ENCODE measurements at regions not wholly inside any gene's neighbourhood (a gene's known extent, or its start where the extent isn't known, plus 50 kb on each side); places are given as distances from the start of the nearest gene placed in this dataset.

GRCh38 chr1:157233131-157233530 lies 94.9 kb upstream of the ETV3 start:
- Histone ChIP-seq H3K9ac (no peak overlapping the region), H3F3A (ENCODE audit: insufficient read depth) (no peaks in the 10 kb centered on the region), H3K4me3 (no peak overlapping the region), H3K79me2 (ENCODE audit: insufficient read depth) (no peaks in the 10 kb centered on the region), H3K27me3 (replicated peaks; ENCODE audit: insufficient read depth) (no peaks in the 10 kb centered on the region), H4K20me1 (ENCODE audit: insufficient read depth) (no peaks in the 10 kb centered on the region), H3K4me2 (ENCODE audit: unreplicated experiment) (no peak overlapping the region), H3K9me2 (ENCODE audit: insufficient read depth) (no peaks in the 10 kb centered on the region), H2AFZ (no peak overlapping the region), H3K4me1 (ENCODE audit: insufficient read depth) (no peaks in the 10 kb centered on the region), H3K36me3 (ENCODE audit: low read depth) (no peaks in the 10 kb centered on the region), H3K9me3 (ENCODE audit: low read depth) (no peaks in the 10 kb centered on the region), H3K27ac (no peak overlapping the region)
- WGBS, 2 experiments (ENCODE audit: low coverage in 1 of 2, low lambda C conversion rate in 2 of 2, missing lambda C conversion rate in 2 of 2) = 3 to 10% methylated on average over 1 of the region's 1 CpG
- no peak for TF ChIP-seq EZH2 (IDR thresholded peaks at IDR 0.05; ENCODE audit: insufficient read depth, poor library complexity, severe bottlenecking)
- TF ChIP-seq EZH2phosphoT487 (IDR thresholded peaks at IDR 0.05; ENCODE audit: insufficient read depth, low read depth) = no peak
- in situ Hi-C loops (cut with MboI) = no loop called here
- no peak for DNase-seq

- H3K36me3 ChIP-seq (ENCODE audit: low read depth) = no peaks in the 10 kb centered on the region
- in situ Hi-C loops (cut with MboI) = no loop called here
- TF ChIP-seq EZH2phosphoT487 (IDR thresholded peaks at IDR 0.05; ENCODE audit: insufficient read depth, low read depth) = no peak
- TF ChIP-seq EZH2 (IDR thresholded peaks at IDR 0.05; ENCODE audit: insufficient read depth, poor library complexity, severe bottlenecking) = no peak
- H3K4me3 ChIP-seq = no peak overlapping the region
- 10 to 13% methylated on average over 4 of the region's 4 CpGs for WGBS, 2 experiments (ENCODE audit: low coverage in 1 of 2, low lambda C conversion rate in 2 of 2, missing lambda C conversion rate in 2 of 2)
- no peak overlapping the region for H2AFZ ChIP-seq
- H3K27me3 ChIP-seq (replicated peaks; ENCODE audit: insufficient read depth) = no peaks in the 10 kb centered on the region
- H3K4me1 ChIP-seq (ENCODE audit: insufficient read depth) = no peaks in the 10 kb centered on the region
- H3K27ac ChIP-seq = no peak overlapping the region
- no peaks in the 10 kb centered on the region for H4K20me1 ChIP-seq (ENCODE audit: insufficient read depth)
- no peak for DNase-seq
- H3K9ac ChIP-seq = no peak overlapping the region
- H3F3A ChIP-seq (ENCODE audit: insufficient read depth) = no peaks in the 10 kb centered on the region
- no peaks in the 10 kb centered on the region for H3K9me2 ChIP-seq (ENCODE audit: insufficient read depth)
- no peaks in the 10 kb centered on the region for H3K9me3 ChIP-seq (ENCODE audit: low read depth)
- H3K4me2 ChIP-seq (ENCODE audit: unreplicated experiment) = no peak overlapping the region
- no peaks in the 10 kb centered on the region for H3K79me2 ChIP-seq (ENCODE audit: insufficient read depth)
Observed at GRCh38 chr1:157231846-157232525, 93.8 kb upstream of the ETV3 start.

- no peaks in the 10 kb centered on the region for H3K4me1 ChIP-seq (ENCODE audit: insufficient read depth)
- in situ Hi-C loops (cut with MboI) = no loop called here
Observed at GRCh38 chr1:157230500-157230899, 92.3 kb upstream of the ETV3 start.

GRCh38 chr1:157227700-157228099 lies 89.5 kb upstream of the ETV3 start:
- H2AFZ ChIP-seq = no peak overlapping the region
- H3K4me3 ChIP-seq = no peak overlapping the region
- no peaks in the 10 kb centered on the region for H3K4me1 ChIP-seq (ENCODE audit: insufficient read depth)
- in situ Hi-C loops (cut with MboI) = no loop called here
- H3K9me3 ChIP-seq (ENCODE audit: low read depth) = no peaks in the 10 kb centered on the region
- no peaks in the 10 kb centered on the region for H3K9me2 ChIP-seq (ENCODE audit: insufficient read depth)
- no peaks in the 10 kb centered on the region for H4K20me1 ChIP-seq (ENCODE audit: insufficient read depth)
- no peaks in the 10 kb centered on the region for H3F3A ChIP-seq (ENCODE audit: insufficient read depth)
- no peak overlapping the region for H3K27ac ChIP-seq
- no peak for DNase-seq
- no peaks in the 10 kb centered on the region for H3K79me2 ChIP-seq (ENCODE audit: insufficient read depth)
- H3K9ac ChIP-seq = no peak overlapping the region
- H3K36me3 ChIP-seq (ENCODE audit: low read depth) = no peaks in the 10 kb centered on the region
- TF ChIP-seq EZH2phosphoT487 (IDR thresholded peaks at IDR 0.05; ENCODE audit: insufficient read depth, low read depth) = no peak
- no peak for TF ChIP-seq EZH2 (IDR thresholded peaks at IDR 0.05; ENCODE audit: insufficient read depth, poor library complexity, severe bottlenecking)
- H3K4me2 ChIP-seq (ENCODE audit: unreplicated experiment) = no peak overlapping the region
- no peaks in the 10 kb centered on the region for H3K27me3 ChIP-seq (replicated peaks; ENCODE audit: insufficient read depth)
- 12 to 18% methylated on average over 5 of the region's 5 CpGs for WGBS, 2 experiments (ENCODE audit: low coverage in 1 of 2, low lambda C conversion rate in 2 of 2, missing lambda C conversion rate in 2 of 2)

More at GRCh38 chr1:157230500-157230899, 92.3 kb upstream of the ETV3 start:
- Histone ChIP-seq H3K27me3 (replicated peaks; ENCODE audit: insufficient read depth) (no peaks in the 10 kb centered on the region), H4K20me1 (ENCODE audit: insufficient read depth) (no peaks in the 10 kb centered on the region), H3K79me2 (ENCODE audit: insufficient read depth) (no peaks in the 10 kb centered on the region), H3F3A (ENCODE audit: insufficient read depth) (no peaks in the 10 kb centered on the region), H3K9me3 (ENCODE audit: low read depth) (no peaks in the 10 kb centered on the region), H3K4me2 (ENCODE audit: unreplicated experiment) (no peak overlapping the region), H3K27ac (no peak overlapping the region), H2AFZ (no peak overlapping the region), H3K36me3 (ENCODE audit: low read depth) (no peaks in the 10 kb centered on the region), H3K4me3 (no peak overlapping the region), H3K9me2 (ENCODE audit: insufficient read depth) (no peaks in the 10 kb centered on the region), H3K9ac (no peak overlapping the region)
- DNase-seq = no peak
- TF ChIP-seq EZH2 (IDR thresholded peaks at IDR 0.05; ENCODE audit: insufficient read depth, poor library complexity, severe bottlenecking) = no peak
- no peak for TF ChIP-seq EZH2phosphoT487 (IDR thresholded peaks at IDR 0.05; ENCODE audit: insufficient read depth, low read depth)
- 15 to 22% methylated on average over 4 of the region's 4 CpGs for WGBS, 2 experiments (ENCODE audit: low coverage in 1 of 2, low lambda C conversion rate in 2 of 2, missing lambda C conversion rate in 2 of 2)
